ENCODE measurements at regions not wholly inside any gene's neighbourhood (a gene's known extent, or its start where the extent isn't known, plus 50 kb on each side); places are given as distances from the start of the nearest gene placed in this dataset.

GRCh38 chr4:4671774-4672349 is 130.0 kb upstream of the STX18 start:
- POLR2A ChIA-PET, result no interaction called here
- in situ Hi-C loops (cut with MboI), result no loop called here
- intact Hi-C loops (cut with micrococcal nuclease; ENCODE audit: unreplicated experiment), result no loop called here

More at GRCh38 chr4:4671774-4672349, 130.0 kb upstream of the STX18 start:
- TF ChIP-seq ZNF274 (IDR thresholded peaks at IDR 0.05; ENCODE audit: insufficient read depth, insufficient read length) (no peak), BCL3 (IDR thresholded peaks at IDR 0.05; ENCODE audit: borderline replicate concordance, insufficient read depth, low read depth, low read length, poor library complexity, severe bottlenecking) (no peak), PAX5 (IDR thresholded peaks at IDR 0.05; ENCODE audit: borderline replicate concordance, low read depth, low read length) (no peak), EZH2 (IDR thresholded peaks at IDR 0.05; ENCODE audit: borderline replicate concordance, control insufficient read depth, low read depth, low read length) (no peak), USF2 (IDR thresholded peaks at IDR 0.05; ENCODE audit: borderline replicate concordance, low read depth, low read length) (no peak), KDM1A (IDR thresholded peaks at IDR 0.05; ENCODE audit: borderline replicate concordance) (no peak), POLR2AphosphoS2 (IDR thresholded peaks at IDR 0.05; ENCODE audit: low read depth, low read length) (no peak), POU2F2 (IDR thresholded peaks at IDR 0.05; ENCODE audit: borderline replicate concordance, low read depth, low read length) (no peak), NR2C1 (IDR thresholded peaks at IDR 0.05) (no peak), MYB (IDR thresholded peaks at IDR 0.05; ENCODE audit: borderline replicate concordance, low read depth, low read length) (no peak), SP1 (IDR thresholded peaks at IDR 0.05; ENCODE audit: low read depth, low read length) (no peak), KLF5 (IDR thresholded peaks at IDR 0.05; ENCODE audit: partially characterized antibody) (no peak), IRF4 (IDR thresholded peaks at IDR 0.05; ENCODE audit: low read depth, low read length) (no peak), TCF7 (IDR thresholded peaks at IDR 0.05; ENCODE audit: borderline replicate concordance) (no peak), ETV6 (conservative IDR thresholded peaks at IDR 0.05 in 1 of 2, IDR thresholded peaks at IDR 0.05 in 1 of 2; ENCODE audit: borderline replicate concordance in 1 of 2, low read depth in 1 of 2) (no peak), DPF2 (IDR thresholded peaks at IDR 0.05) (no peak), CBX3 (IDR thresholded peaks at IDR 0.05; ENCODE audit: borderline replicate concordance, low read depth) (no peak), NFIC (IDR thresholded peaks at IDR 0.05; ENCODE audit: low read depth, low read length) (no peak), PAX8 (IDR thresholded peaks at IDR 0.05) (no peak)
- no peaks in the 10 kb centered on the region for H3K79me2 ChIP-seq (ENCODE audit: control insufficient read depth, insufficient read depth, low read length)
- no peak overlapping the region for H3K4me3 ChIP-seq
- ATAC-seq, result no peak
- no peaks in the 10 kb centered on the region for H4K20me1 ChIP-seq (ENCODE audit: control insufficient read depth, insufficient read depth)
- no peak overlapping the region for H3K4me2 ChIP-seq (ENCODE audit: control insufficient read depth, insufficient read depth)
- SMC1A ChIA-PET (ENCODE audit: uncharacterized antibody, unreplicated experiment), result no interaction called here
- no TSS peak for BruUV-seq (replicated peaks)
- no peaks in the 10 kb centered on the region for H3K27me3 ChIP-seq (replicated peaks in 1 of 2; ENCODE audit: control insufficient read depth in 2 of 2, insufficient read depth in 2 of 2, low read length in 1 of 2)
- no peaks in the 10 kb centered on the region for H3K36me3 ChIP-seq (ENCODE audit: control insufficient read depth in 2 of 2, insufficient read depth in 2 of 2, low read length in 1 of 2)
- H3K9me3 ChIP-seq (replicated peaks; ENCODE audit: control insufficient read depth, insufficient read depth, low read length), result no peaks in the 10 kb centered on the region
- H2AFZ ChIP-seq (ENCODE audit: control insufficient read depth, low read depth, low read length), result no peak overlapping the region
- H3K9ac ChIP-seq (ENCODE audit: control insufficient read depth, insufficient read depth, low read length), result no peak overlapping the region
- H3K27ac ChIP-seq (ENCODE audit: control insufficient read depth, insufficient read depth), result no peak overlapping the region
- DNase-seq (ENCODE audit: low read depth, low spot score), result no peak
- RAD21 ChIA-PET (ENCODE audit: unreplicated experiment), result no interaction called here
- FAIRE-seq, result no peak
- CTCF ChIA-PET, result no interaction called here
- WGBS (ENCODE audit: insufficient coverage, insufficient replicate concordance, low lambda C conversion rate, missing lambda C conversion rate), result 75% methylated on average over 5 of the region's 5 CpGs
- H3K4me1 ChIP-seq (ENCODE audit: control insufficient read depth, insufficient read depth, low read length), result no peaks in the 10 kb centered on the region

All from GM12878 (cell line).